ENCODE measurements at regions not wholly inside any gene's neighbourhood (a gene's known extent, or its start where the extent isn't known, plus 50 kb on each side); places are given as distances from the start of the nearest gene placed in this dataset.

DNA sequence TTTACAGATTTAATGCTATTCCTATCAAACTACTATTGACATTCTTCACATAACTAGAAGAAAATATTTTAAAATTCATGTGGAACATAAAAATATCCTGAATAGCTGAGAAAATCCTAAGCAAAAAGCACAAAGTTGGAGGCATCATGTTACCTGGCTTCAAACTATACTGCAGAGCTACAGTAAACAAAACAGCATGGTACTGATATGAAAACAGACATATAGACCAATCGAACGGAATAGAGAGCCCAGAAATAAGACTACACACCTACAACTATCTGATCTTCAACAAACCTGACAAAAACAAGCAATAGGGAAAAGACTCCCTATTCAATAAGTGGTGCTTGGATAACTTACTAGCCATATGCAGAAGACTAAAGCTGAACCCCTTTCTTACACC, 273.4 kb upstream of the GRIA3 start:
- no peak for DNase-seq (ENCODE audit: low read depth)
- TF ChIP-seq, protein P1, sequence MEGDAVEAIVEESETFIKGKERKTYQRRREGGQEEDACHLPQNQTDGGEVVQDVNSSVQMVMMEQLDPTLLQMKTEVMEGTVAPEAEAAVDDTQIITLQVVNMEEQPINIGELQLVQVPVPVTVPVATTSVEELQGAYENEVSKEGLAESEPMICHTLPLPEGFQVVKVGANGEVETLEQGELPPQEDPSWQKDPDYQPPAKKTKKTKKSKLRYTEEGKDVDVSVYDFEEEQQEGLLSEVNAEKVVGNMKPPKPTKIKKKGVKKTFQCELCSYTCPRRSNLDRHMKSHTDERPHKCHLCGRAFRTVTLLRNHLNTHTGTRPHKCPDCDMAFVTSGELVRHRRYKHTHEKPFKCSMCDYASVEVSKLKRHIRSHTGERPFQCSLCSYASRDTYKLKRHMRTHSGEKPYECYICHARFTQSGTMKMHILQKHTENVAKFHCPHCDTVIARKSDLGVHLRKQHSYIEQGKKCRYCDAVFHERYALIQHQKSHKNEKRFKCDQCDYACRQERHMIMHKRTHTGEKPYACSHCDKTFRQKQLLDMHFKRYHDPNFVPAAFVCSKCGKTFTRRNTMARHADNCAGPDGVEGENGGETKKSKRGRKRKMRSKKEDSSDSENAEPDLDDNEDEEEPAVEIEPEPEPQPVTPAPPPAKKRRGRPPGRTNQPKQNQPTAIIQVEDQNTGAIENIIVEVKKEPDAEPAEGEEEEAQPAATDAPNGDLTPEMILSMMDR (IDR thresholded peaks at IDR 0.05; ENCODE audit: insufficient read depth, low read depth, low read length, missing control alignments) = no peak

DNA sequence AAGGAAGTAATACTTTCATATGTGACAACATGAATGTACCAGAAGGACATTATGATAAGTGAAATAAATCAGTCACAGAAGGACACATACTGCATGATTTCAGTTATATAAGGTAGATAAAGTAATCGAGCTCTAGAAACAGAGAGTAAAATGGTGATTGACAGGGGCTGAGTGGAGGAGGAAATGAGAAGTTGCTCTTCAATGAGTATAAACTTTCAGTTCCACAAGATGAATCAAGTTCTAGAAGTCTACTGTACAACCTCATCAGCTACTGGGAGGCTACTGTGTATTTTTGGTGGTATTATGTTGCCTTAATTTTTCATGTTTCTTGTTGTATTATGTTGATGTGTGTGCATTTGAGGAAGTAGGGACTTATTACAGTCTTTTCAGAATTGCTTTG, 270.9 kb upstream of the GRIA3 start:
- DNase-seq (ENCODE audit: low read depth) = no peak
- H3K4me3 ChIP-seq (ENCODE audit: low read length) = no peak overlapping the region
- TF ChIP-seq, protein P1 (IDR thresholded peaks at IDR 0.05; ENCODE audit: insufficient read depth, low read depth, low read length, missing control alignments) = no peak

More for the DNA sequence above, 273.4 kb upstream of the GRIA3 start:
- H3K4me3 ChIP-seq (ENCODE audit: low read length) = no peak overlapping the region

DNA sequence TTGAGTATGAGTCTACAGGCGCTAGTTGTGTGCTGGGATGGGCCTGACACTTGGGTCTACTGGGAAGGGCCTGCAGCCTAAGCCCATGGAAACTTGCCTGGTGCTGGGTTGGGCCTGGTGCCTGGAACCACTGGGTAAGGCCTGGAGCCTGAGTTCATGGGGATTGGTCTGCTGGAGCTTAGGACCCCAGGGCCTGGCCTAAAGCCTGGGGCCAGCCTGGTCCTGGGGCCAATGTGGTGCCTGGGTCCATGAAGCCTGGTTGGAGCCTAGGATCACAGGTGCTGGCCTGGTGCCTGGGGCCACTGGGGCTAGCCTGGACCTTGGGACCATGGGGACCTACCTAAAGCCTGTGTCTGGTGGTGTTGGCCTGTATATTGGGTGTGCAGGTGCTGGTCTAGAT, 270.3 kb upstream of the GRIA3 start:
- TF ChIP-seq, protein P1 (IDR thresholded peaks at IDR 0.05; ENCODE audit: insufficient read depth, low read depth, low read length, missing control alignments) = no peak
- no peak overlapping the region for H3K4me3 ChIP-seq (ENCODE audit: low read length)
- no peak for DNase-seq (ENCODE audit: low read depth)

DNA sequence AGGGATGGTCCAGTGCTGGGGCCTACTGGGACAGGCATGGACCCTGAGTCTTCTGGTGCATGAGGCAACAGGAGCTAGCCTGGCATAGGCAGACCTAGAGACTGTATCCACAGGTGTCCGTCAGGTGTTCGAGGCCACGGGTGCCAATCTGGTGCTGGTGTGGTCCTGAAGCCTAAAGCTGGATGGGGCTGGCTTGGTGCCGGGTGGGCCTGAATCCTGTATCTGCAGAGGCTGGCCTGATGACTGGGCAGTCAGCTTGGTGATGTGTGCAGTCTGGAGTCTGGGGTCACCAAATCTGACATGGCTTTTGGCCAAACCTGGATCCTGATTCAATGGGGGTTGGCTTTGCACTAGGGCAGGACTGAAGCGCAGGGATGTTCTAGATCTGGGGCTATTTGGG, 269.8 kb upstream of the GRIA3 start:
- no peak overlapping the region for H3K4me3 ChIP-seq (ENCODE audit: low read length)
- TF ChIP-seq, protein P1 (IDR thresholded peaks at IDR 0.05; ENCODE audit: insufficient read depth, low read depth, low read length, missing control alignments) = no peak
- no peak for DNase-seq (ENCODE audit: low read depth)

DNA sequence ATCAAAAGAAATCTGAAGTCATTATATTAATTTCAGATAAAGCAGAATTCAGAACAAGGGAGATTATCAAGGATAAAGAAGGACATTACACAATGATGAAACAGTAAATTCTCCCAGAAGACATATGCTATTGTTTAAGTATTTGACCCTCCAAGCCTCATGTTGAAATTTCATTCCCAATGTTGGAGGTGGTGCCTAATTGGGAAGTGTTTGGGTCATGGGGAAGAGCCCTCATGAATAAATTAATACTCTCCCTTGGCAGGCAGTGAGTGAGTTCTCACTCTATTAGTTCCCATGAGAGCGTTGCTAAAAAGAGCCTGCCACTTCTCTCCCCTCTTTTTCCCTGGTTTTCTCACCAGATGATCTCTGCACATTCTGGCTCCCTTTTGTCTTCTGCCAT, 249.9 kb upstream of the GRIA3 start:
- no peak for DNase-seq (ENCODE audit: low read depth)
- TF ChIP-seq, protein P1 (IDR thresholded peaks at IDR 0.05; ENCODE audit: insufficient read depth, low read depth, low read length, missing control alignments) = no peak
- no peak overlapping the region for H3K4me3 ChIP-seq (ENCODE audit: low read length)

DNA sequence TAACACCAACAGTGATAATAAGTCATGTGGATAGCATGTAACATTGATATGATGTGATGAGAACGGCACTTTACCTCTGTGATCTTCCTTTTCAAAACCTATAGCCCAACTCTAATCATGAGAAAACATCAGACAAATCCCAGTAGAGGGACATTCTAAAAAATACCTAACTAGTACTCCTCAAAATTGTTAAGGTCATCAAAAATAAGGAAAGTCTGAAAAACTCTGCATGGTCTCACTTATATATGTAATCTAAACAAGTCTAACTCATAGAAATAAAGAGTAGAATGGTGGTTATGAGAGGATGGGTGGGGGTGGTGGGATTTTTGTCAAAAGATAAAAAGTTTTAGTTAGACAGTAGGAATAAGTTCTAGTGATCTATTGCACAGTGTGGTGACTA, 243.9 kb upstream of the GRIA3 start:
- DNase-seq (ENCODE audit: low read depth) = no peak
- TF ChIP-seq, protein P1 (IDR thresholded peaks at IDR 0.05; ENCODE audit: insufficient read depth, low read depth, low read length, missing control alignments) = no peak
- H3K4me3 ChIP-seq (ENCODE audit: low read length) = no peak overlapping the region

DNA sequence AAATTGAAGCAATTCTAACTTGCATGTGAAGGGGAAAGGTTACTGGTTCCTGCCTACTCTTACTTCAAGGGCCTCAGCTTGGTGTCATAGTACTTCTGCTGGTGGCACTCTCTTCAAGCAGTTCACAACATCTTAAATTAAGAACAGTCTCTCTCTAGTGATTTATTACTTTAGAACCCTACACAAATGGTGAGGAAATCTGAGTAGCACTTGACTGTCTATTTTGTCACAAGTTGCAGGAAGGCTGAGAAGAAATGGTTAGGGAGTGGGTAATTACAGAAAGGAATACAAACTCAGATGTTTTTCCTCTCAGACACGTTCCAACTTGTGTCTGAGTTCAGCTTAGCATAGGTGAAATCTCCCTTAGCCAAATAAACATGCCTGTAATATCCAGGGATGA, 242.3 kb upstream of the GRIA3 start:
- TF ChIP-seq, protein P1 (IDR thresholded peaks at IDR 0.05; ENCODE audit: insufficient read depth, low read depth, low read length, missing control alignments) = no peak
- DNase-seq (ENCODE audit: low read depth) = peak; percentile 57
- no peak overlapping the region for H3K4me3 ChIP-seq (ENCODE audit: low read length)
